K562 (cell line): ENCODE measurements at regions not wholly inside any gene's neighbourhood (a gene's known extent, or its start where the extent isn't known, plus 50 kb on each side); places are given as distances from the start of the nearest gene placed in this dataset.

Source experiments
- ATAC-seq: fragments of 200-7000 bp; cut with Tn5 transposase; 3 replicates; pipeline ENCODE4 v1.9.1; 2020; ENCODE audit warnings: moderate library complexity
- BruUV-seq: library from RNA; stranded (reverse); fragments of 400-500 nt; replicated peaks from 2 replicates; lab custom pipeline; 2021; lab: Mats Ljungman, UMichigan
- CTCF ChIA-PET: fragments of 300-600 bp; formaldehyde crosslinking; extraction: SDS; loops from one replicate; lab custom pipeline; 2021; ENCODE audit warnings: low intra/inter-chr PET ratio; lab: Yijun Ruan, JAX
- POLR2A ChIA-PET: fragments of 300-600, 350-650 bp; sonication (Branson Sonifier 250); formaldehyde crosslinking; extraction: SDS; loops from one replicate; lab custom pipeline; 2021; ENCODE audit warnings: antibody characterized with exemption, inconsistent platforms; lab: Yijun Ruan, JAX
- DNase-seq, 4 experiments: peaks; one replicate each; pipeline versions ENCODE4 v3.0.0 to v3.0.0-alpha.2; 2011 to 2018; ENCODE audit warnings: low spot score in 3 of 4, mixed read lengths in 3 of 4; ENCODE audit errors: extremely low read depth in 1 of 4
- FAIRE-seq: peaks from 2 replicates; lab custom pipeline; 2011; peaks lifted over from hg19 to GRCh38; lab: Jason Lieb, UNC
- H2AFZ ChIP-seq: 2 replicates; pipeline ENCODE4 v1.6.0; 2011; ENCODE audit warnings: low read depth, low read length, control low read depth, inconsistent platforms
- H3K27ac ChIP-seq: fragments of 200-600 bp; 3 replicates; pipeline ENCODE4 v1.8.0; 2011; ENCODE audit warnings: low read depth, mild to moderate bottlenecking, control low read depth, inconsistent platforms, low read length, moderate library complexity, mixed read lengths; ENCODE audit errors: extremely low read depth
- H3K27me3 ChIP-seq, 2 experiments: fragments of 300-600 bp in 1 of 2; 2 replicates in 1 of 2; 3 replicates in 1 of 2; pipeline versions ENCODE4 v1.6.0 to v1.8.0; 2011; ENCODE audit warnings: inconsistent platforms in 2 of 2, low read length in 2 of 2, mild to moderate bottlenecking in 1 of 2, mixed read lengths in 1 of 2, moderate library complexity in 1 of 2; ENCODE audit not compliant: control insufficient read depth in 2 of 2, insufficient read depth in 2 of 2
- H3K36me3 ChIP-seq: fragments of 300-600 bp; 3 replicates; pipeline ENCODE4 v1.8.0; 2011; ENCODE audit warnings: mild to moderate bottlenecking, low read length, inconsistent platforms; ENCODE audit not compliant: control insufficient read depth, insufficient read depth
- H3K4me1 ChIP-seq, 2 experiments: fragments of 200-600 bp in 1 of 2; replicated peaks in 1 of 2; 2 replicates in 1 of 2; 3 replicates in 1 of 2; pipeline versions ENCODE4 v1.5.1 to v1.8.0; 2011; ENCODE audit warnings: inconsistent platforms in 2 of 2, low read length in 2 of 2, mild to moderate bottlenecking in 1 of 2, mixed read lengths in 1 of 2, moderate library complexity in 1 of 2; ENCODE audit not compliant: control insufficient read depth in 2 of 2, insufficient read depth in 2 of 2
- H3K4me2 ChIP-seq: 2 replicates; pipeline ENCODE4 v1.6.1; 2011; ENCODE audit warnings: low read length, control low read depth, inconsistent platforms, mixed read lengths; ENCODE audit not compliant: insufficient read depth
- H3K4me3 ChIP-seq: fragments of 200-600 bp; sonication (generic), shearing (Covaris generic); 2 replicates; pipeline ENCODE4 v1.5.1; 2016; ENCODE audit warnings: control low read depth, inconsistent platforms
- H3K79me2 ChIP-seq: fragments of 200-600 bp; 3 replicates; pipeline ENCODE4 v1.8.0; 2011; ENCODE audit warnings: low read length, inconsistent platforms; ENCODE audit not compliant: control insufficient read depth, insufficient read depth
- H3K9ac ChIP-seq, 2 experiments: 2 replicates each; pipeline versions ENCODE4 v1.6.0 to v1.6.1; 2011; ENCODE audit warnings: low read depth in 2 of 2, low read length in 2 of 2, control low read depth in 1 of 2, inconsistent platforms in 1 of 2, mild to moderate bottlenecking in 1 of 2, mixed read lengths in 1 of 2; ENCODE audit not compliant: insufficient read depth in 1 of 2
- H3K9me1 ChIP-seq: one replicate; pipeline ENCODE4 v1.6.0; 2011; ENCODE audit warnings: inconsistent platforms, mild to moderate bottlenecking, low read length, moderate library complexity; ENCODE audit not compliant: control insufficient read depth, insufficient read depth
- H3K9me3 ChIP-seq: replicated peaks from 2 replicates; pipeline ENCODE4 v1.5.1; 2011; ENCODE audit warnings: low read depth, low read length, inconsistent platforms; ENCODE audit not compliant: control insufficient read depth, insufficient read depth
- H4K20me1 ChIP-seq: replicated peaks from 2 replicates; pipeline ENCODE4 v1.6.1; 2011; ENCODE audit warnings: low read length, inconsistent platforms, mixed read lengths; ENCODE audit not compliant: control insufficient read depth, insufficient read depth
- BDP1 ChIP-seq: IDR thresholded peaks from 3 replicates; pipeline ENCODE4 v1.6.1; 2011; ENCODE audit not compliant: insufficient read length, insufficient read depth
- FOXA3 ChIP-seq, 2 experiments: fragments of 450-650 bp in 1 of 2; sonication (generic) in 1 of 2; formaldehyde crosslinking; IDR thresholded peaks in 1 of 2; conservative IDR thresholded peaks in 1 of 2; 2 replicates each; pipeline versions ENCODE4 v1.4.0 to v1.8.0; 2020 to 2022; ENCODE audit warnings: mild to moderate bottlenecking in 2 of 2, missing genetic modification reagents in 1 of 2
- ZNF184 ChIP-seq: sonication (generic); formaldehyde crosslinking; IDR thresholded peaks from 2 replicates; pipeline ENCODE4 v1.5.0; 2020; ENCODE audit warnings: missing genetic modification reagents
- ZNF318 ChIP-seq, 2 experiments: fragments of 450-650 bp; IDR thresholded peaks; 2 replicates each; pipeline ENCODE4 v1.6.1; 2016; ENCODE audit warnings: mild to moderate bottlenecking in 2 of 2, borderline replicate concordance in 1 of 2, low read depth in 1 of 2, moderate library complexity in 1 of 2
- ZNF347 ChIP-seq: fragments of 450-650 bp; formaldehyde crosslinking; IDR thresholded peaks from 2 replicates; pipeline ENCODE4 v1.4.0; 2020; ENCODE audit warnings: low read depth, mild to moderate bottlenecking, moderate library complexity
- ZNF639 ChIP-seq, 2 experiments: fragments of 200-800 bp in 1 of 2; sonication (Bioruptor generic) in 1 of 2; sonication (generic) in 1 of 2; formaldehyde crosslinking in 1 of 2; IDR thresholded peaks in 1 of 2; conservative IDR thresholded peaks in 1 of 2; 2 replicates each; pipeline versions ENCODE4 v1.5.0 to v1.6.1; 2016 to 2020; ENCODE audit warnings: missing compliant biosample characterization in 1 of 2, missing genetic modification characterization in 1 of 2, missing genetic modification reagents in 1 of 2
- ZNF830 ChIP-seq: fragments of 250-450 bp; sonication (Bioruptor Pico); IDR thresholded peaks from 2 replicates; pipeline ENCODE4 v1.5.0; 2021; ENCODE audit warnings: mild to moderate bottlenecking
- WGBS: fragments of 100-300 bp; shearing (Covaris generic); methylation state at CpG from one replicate; pipeline ENCODE4 v1.1.6; 2016; ENCODE audit warnings: low coverage, mixed read lengths; ENCODE audit not compliant: insufficient coverage; ENCODE audit errors: missing lambda C conversion rate; 5-methylcytosine and 5-hydroxymethylcytosine counted together
- in situ Hi-C: fragments of 300-500 bp; cut with MboI; formaldehyde crosslinking; loops from 4 replicates; pipeline ENCODE4 v1.15.0; 2018; ENCODE audit warnings: inconsistent platforms, mixed read lengths
- intact Hi-C: fragments of 100-400 bp; cut with micrococcal nuclease; formaldehyde crosslinking; loops from 2 replicates; pipeline ENCODE4 v1.14.2; 2022

GRCh38 chr3:147574621-147575020 lies 165.5 kb downstream of the ZIC1 start:
- Histone ChIP-seq H2AFZ (no peak overlapping the region), H3K36me3 (no peaks in the 10 kb centered on the region), H3K79me2 (no peaks in the 10 kb centered on the region), H3K27me3 (no peaks in the 10 kb centered on the region), H3K27ac (no peak overlapping the region), H3K9me3 (no peaks in the 10 kb centered on the region), H3K4me1 (no peaks in the 10 kb centered on the region), H3K4me2 (no peak overlapping the region), H3K9ac (no peak overlapping the region), H4K20me1 (no peaks in the 10 kb centered on the region), H3K4me3 (no peak overlapping the region), H3K9me1 (no peaks in the 10 kb centered on the region)
- no peak for ATAC-seq
- intact Hi-C loops (no loop called here), in situ Hi-C loops (no loop called here)
- POLR2A ChIA-PET: no interaction called here
- WGBS: 0% methylated on average over 1 of the region's 1 CpG
- FAIRE-seq: no peak
- BruUV-seq: no TSS peak
- no peak for DNase-seq
- CTCF ChIA-PET: no interaction called here
- TF ChIP-seq ZNF184 (CRISPR knock-in tag) (no peak), ZNF639 (CRISPR knock-in tag; conservative IDR thresholded peaks at IDR 0.05 in 1 of 2, IDR thresholded peaks at IDR 0.05 in 1 of 2) (no peak), ZNF318 (IDR thresholded peaks at IDR 0.05; ENCODE audit: borderline replicate concordance in 1 of 2, low read depth in 1 of 2) (no peak), FOXA3 (CRISPR knock-in tag; conservative IDR thresholded peaks at IDR 0.05 in 1 of 2, IDR thresholded peaks at IDR 0.05 in 1 of 2) (no peak), ZNF830 (no peak), ZNF347 (CRISPR knock-in tag) (no peak), BDP1 (no peak)
